Fibroblast of villous mesenchyme (primary cell): ENCODE measurements at regions not wholly inside any gene's neighbourhood (a gene's known extent, or its start where the extent isn't known, plus 50 kb on each side); places are given as distances from the start of the nearest gene placed in this dataset.

Source experiments
- DNase-seq: peaks from one replicate; pipeline ENCODE4 v3.0.0-alpha.2; 2010; ENCODE audit warnings: low read depth
- H3K4me3 ChIP-seq: 2 replicates; pipeline ENCODE4 v1.5.1; 2011; ENCODE audit warnings: low read depth, mild to moderate bottlenecking, low read length
- TF ChIP-seq, protein P1 (sequence below): IDR thresholded peaks from 2 replicates; pipeline ENCODE4 v1.5.1; 2012; ENCODE audit warnings: low read depth, mild to moderate bottlenecking, low read length; ENCODE audit not compliant: insufficient read depth

DNA sequence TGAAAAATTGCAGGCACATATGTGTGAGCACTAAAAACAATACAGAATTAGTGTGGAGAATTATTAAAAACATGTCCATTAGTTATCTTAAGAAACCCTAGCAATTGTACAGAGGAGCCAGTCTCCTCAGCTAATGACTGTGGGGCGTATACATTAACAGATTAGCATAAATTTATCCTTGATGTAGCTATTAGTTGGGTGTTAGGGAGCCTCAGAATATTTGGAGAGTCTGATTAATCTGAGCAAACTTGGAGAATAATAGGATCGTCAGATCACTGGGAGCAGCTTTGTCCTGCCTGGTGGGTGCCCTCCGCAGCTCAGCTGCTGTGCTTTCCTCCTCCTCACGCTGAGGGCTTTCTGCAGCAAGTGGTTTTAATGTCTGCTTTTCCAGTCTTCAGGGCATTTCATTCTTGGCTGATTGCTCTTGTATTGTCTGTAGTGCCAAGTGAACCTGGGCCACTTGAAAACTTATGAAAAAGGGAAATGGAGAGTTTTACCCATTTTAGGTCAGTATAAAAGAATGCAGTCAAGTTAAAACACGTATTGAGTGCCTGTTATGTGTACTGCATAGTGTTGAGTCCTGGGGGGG lies 417.4 kb upstream of the SEMA6D start:
- no peak for DNase-seq
- TF ChIP-seq, protein P1, sequence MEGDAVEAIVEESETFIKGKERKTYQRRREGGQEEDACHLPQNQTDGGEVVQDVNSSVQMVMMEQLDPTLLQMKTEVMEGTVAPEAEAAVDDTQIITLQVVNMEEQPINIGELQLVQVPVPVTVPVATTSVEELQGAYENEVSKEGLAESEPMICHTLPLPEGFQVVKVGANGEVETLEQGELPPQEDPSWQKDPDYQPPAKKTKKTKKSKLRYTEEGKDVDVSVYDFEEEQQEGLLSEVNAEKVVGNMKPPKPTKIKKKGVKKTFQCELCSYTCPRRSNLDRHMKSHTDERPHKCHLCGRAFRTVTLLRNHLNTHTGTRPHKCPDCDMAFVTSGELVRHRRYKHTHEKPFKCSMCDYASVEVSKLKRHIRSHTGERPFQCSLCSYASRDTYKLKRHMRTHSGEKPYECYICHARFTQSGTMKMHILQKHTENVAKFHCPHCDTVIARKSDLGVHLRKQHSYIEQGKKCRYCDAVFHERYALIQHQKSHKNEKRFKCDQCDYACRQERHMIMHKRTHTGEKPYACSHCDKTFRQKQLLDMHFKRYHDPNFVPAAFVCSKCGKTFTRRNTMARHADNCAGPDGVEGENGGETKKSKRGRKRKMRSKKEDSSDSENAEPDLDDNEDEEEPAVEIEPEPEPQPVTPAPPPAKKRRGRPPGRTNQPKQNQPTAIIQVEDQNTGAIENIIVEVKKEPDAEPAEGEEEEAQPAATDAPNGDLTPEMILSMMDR = no peak
- H3K4me3 ChIP-seq = no peak overlapping the region

DNA sequence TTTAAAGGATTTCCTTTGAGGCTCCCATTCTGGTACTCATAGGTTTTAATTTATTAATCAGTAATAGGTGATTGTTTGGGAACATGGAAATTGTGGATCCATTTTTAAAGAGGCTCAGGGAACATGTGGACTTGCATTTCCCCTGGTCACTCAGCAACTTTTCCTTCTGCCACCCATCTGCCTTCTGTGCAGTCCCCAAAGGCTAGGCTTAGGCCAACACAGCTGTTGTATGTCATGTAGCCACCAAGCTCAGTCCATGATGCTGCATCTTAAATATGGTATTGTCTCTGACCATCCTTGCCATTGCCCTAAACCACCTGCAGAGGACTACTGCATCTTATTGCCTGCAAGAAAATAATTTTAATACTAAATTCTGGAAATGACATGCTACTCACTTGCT lies 416.7 kb upstream of the SEMA6D start:
- TF ChIP-seq, protein P1 = no peak
- no peak for DNase-seq
- no peak overlapping the region for H3K4me3 ChIP-seq

DNA sequence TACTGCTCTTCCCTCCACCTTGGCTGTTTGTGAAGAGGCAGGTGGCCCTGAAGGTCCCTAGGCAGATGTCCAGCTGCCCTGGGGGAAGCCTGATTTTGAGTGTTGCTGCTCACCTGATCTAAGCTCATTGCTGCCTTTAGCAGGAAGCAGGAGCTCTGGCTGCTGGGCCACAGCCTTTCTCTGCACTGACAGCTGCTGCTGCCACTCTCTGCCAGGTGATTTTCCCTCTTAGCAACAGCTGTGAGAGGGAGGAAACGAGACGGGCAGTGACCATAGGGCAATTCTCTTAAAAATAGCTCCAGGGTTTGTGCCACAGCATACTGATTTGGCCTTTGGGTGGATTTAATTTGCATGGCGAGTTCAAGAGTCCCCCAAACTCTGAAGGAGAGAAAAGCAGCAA lies 415.8 kb upstream of the SEMA6D start:
- no peak overlapping the region for H3K4me3 ChIP-seq
- TF ChIP-seq, protein P1 = no peak
- DNase-seq = no peak

DNA sequence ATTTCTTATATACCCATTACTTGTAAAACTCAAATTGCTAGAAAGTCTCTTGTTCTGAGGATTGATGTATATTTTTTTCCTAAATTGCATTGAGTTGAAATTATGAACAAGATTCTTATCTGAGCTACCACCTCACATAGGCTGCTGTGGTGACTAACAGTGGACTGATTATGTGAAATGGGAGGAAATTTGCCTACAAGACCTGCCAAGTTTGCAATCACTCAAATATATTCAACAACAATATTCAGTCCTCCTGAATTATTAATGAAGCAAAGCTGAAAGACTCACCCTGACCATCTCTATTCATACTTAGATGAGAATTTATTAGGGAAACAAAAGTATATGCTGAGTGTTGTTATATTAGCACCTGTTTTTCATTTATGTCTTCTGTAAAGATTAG lies 412.6 kb upstream of the SEMA6D start:
- no peak overlapping the region for H3K4me3 ChIP-seq
- no peak for DNase-seq
- TF ChIP-seq, protein P1 = no peak

DNA sequence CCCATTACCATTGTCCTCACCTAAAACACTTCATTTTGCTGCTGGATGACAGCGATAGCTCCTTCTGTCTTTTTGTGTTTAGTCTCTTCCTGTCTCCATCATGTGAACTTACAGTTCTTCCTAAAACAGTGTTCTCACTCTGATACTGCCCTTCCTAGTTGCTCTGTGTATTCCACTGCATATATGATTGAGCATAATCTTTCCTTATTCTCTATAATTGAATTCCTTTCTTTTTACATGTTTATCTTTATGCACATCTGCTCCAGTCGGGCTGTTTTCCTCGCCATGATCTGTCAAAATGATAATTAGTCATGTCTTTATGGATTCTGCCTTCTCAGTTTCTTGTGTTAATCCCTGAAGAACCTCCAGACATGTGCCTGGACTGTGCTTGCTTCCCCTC lies 405.1 kb upstream of the SEMA6D start:
- no peak for DNase-seq
- no peak overlapping the region for H3K4me3 ChIP-seq
- TF ChIP-seq, protein P1 = no peak

DNA sequence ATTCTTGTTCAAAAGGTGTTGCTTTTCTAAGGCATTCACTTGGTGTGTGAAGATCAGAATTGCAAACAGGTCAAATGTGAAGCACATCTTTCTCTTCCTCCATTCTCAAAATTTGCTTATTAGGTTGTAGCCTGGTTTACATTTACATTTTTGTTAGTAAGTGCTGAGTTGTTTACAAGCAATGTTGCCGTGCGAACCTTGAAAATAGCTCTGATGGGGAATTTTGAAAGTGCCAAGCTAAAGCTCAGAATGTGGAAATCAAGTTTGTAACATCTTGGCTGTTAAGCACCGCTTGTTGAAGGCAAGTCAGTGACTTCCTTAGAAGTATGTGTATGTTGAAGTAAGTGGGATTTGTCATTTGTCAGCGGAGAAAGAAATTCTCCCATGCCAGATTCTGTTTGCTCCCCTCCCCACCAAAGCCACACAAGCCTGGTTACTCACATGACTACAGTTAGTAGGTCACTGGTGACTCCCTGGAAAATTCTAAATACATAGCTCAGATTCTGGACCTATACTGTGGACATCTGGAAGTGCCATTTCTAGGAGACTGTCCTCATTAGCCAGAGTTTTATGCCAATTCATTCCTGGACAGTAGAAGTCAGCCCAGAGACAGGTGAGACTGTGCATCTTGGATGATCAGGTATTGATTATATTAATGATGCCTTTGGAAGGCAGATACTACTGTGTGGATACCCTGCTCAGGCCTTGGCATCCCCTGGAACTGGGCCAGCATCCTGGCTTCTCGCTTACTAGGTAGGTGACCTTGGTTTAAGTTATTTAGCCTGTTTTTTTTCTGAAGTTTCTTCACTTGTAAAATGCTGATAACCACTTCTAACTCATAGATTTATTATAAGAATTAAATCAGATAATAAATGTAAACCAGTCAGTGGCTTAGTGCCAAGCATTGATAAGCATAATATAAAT lies 390.6 kb upstream of the SEMA6D start:
- DNase-seq = no peak
- no peak overlapping the region for H3K4me3 ChIP-seq
- TF ChIP-seq, protein P1 = no peak
